ENCODE measurements at regions not wholly inside any gene's neighbourhood (a gene's known extent, or its start where the extent isn't known, plus 50 kb on each side); places are given as distances from the start of the nearest gene placed in this dataset.

GRCh38 chr14:71711125-71711524 lies 221.1 kb upstream of the RGS6 start:
- TF ChIP-seq CTCF (conservative IDR thresholded peaks at IDR 0.05; ENCODE audit: low read depth, low read length) (no peak), POLR2A (IDR thresholded peaks at IDR 0.05; ENCODE audit: low read depth, low read length) (no peak), RCOR1 (IDR thresholded peaks at IDR 0.05; ENCODE audit: insufficient replicate concordance, low read length) (no peak), RFX5 (IDR thresholded peaks at IDR 0.05; ENCODE audit: low read depth, low read length) (no peak), CHD1 (IDR thresholded peaks at IDR 0.05; ENCODE audit: low read depth, low read length) (no peak), RAD21 (IDR thresholded peaks at IDR 0.05; ENCODE audit: low read length) (no peak), MAFK (IDR thresholded peaks at IDR 0.05; ENCODE audit: low read depth, low read length) (no peak), USF2 (IDR thresholded peaks at IDR 0.05; ENCODE audit: low read depth, low read length) (no peak), BHLHE40 (IDR thresholded peaks at IDR 0.05; ENCODE audit: low read depth, low read length) (no peak), SMC3 (IDR thresholded peaks at IDR 0.05; ENCODE audit: low read depth, low read length) (no peak), MXI1 (IDR thresholded peaks at IDR 0.05; ENCODE audit: borderline replicate concordance, low read depth, low read length) (no peak), ELK1 (IDR thresholded peaks at IDR 0.05; ENCODE audit: borderline replicate concordance, low read depth, low read length) (no peak), NFE2L2 (IDR thresholded peaks at IDR 0.05; ENCODE audit: low read depth, low read length) (no peak)
